Natural killer cell (primary cell): ENCODE measurements at regions not wholly inside any gene's neighbourhood (a gene's known extent, or its start where the extent isn't known, plus 50 kb on each side); places are given as distances from the start of the nearest gene placed in this dataset.
"Not testable (repeated sequence)": the region's sequence is repeated elsewhere in the genome, so short reads cannot be mapped to it uniquely, and the experiment has no call there.

ENCODE experiments used
- ATAC-seq, 3 donors: fragments of 150-1000 bp in 2 of 3; fragments of 200-7000 bp in 1 of 3; cut with Tn5 transposase; 1 replicate in 1 of 3; 2 replicates in 2 of 3; pipeline ENCODE4 v1.10.0; 2021; ENCODE audit warnings: mild to moderate bottlenecking in 2 of 3, moderate library complexity in 2 of 3
- DNase-seq, 2 donors: peaks; one replicate each; pipeline versions ENCODE4 v3.0.0 to v3.0.0-alpha.2; 2013 to 2021; ENCODE audit warnings: mixed read lengths in 1 of 2
- H3K27ac ChIP-seq: one replicate; pipeline ENCODE4 v1.5.1; 2013; ENCODE audit warnings: mild to moderate bottlenecking, low read length
- H3K27me3 ChIP-seq: one replicate; pipeline ENCODE4 v1.6.1; 2013; ENCODE audit warnings: low read length; ENCODE audit not compliant: control insufficient read depth, insufficient read depth
- H3K36me3 ChIP-seq: one replicate; pipeline ENCODE4 v1.6.1; 2013; ENCODE audit warnings: low read length; ENCODE audit not compliant: control insufficient read depth, insufficient read depth
- H3K4me1 ChIP-seq: one replicate; pipeline ENCODE4 v1.6.1; 2013; ENCODE audit warnings: low read length; ENCODE audit not compliant: control insufficient read depth, insufficient read depth
- H3K4me3 ChIP-seq: one replicate; pipeline ENCODE4 v1.5.1; 2013; ENCODE audit warnings: low read length
- H3K9me3 ChIP-seq: one replicate; pipeline ENCODE4 v1.6.1; 2013; ENCODE audit warnings: low read length; ENCODE audit not compliant: control insufficient read depth, insufficient read depth
- H3K27ac Mint-ChIP-seq, 2 donors: one replicate each; pipeline ENCODE4 v1.8.0; 2022; ENCODE audit warnings: mild to moderate bottlenecking in 2 of 2, mixed read lengths in 2 of 2, moderate library complexity in 1 of 2
- H3K27me3 Mint-ChIP-seq, 2 donors: one replicate each; pipeline ENCODE4 v1.8.0; 2022; ENCODE audit warnings: low read depth in 2 of 2, mixed read lengths in 2 of 2
- H3K36me3 Mint-ChIP-seq: one replicate; pipeline ENCODE4 v1.8.0; 2022; ENCODE audit warnings: mixed read lengths
- H3K4me1 Mint-ChIP-seq, 2 donors: one replicate each; pipeline ENCODE4 v1.8.0; 2022; ENCODE audit warnings: mixed read lengths in 2 of 2
- H3K4me3 Mint-ChIP-seq: one replicate; pipeline ENCODE4 v1.8.0; 2022; ENCODE audit warnings: mild to moderate bottlenecking, moderate library complexity, mixed read lengths
- H3K9me3 Mint-ChIP-seq, 2 donors: one replicate each; pipeline ENCODE4 v1.8.0; 2022; ENCODE audit warnings: mixed read lengths in 2 of 2
- WGBS: methylation state at CpG from one replicate; pipeline ENCODE4 v1.1.7; 2013; ENCODE audit warnings: missing lambda C conversion rate; ENCODE audit not compliant: insufficient coverage; 5-methylcytosine and 5-hydroxymethylcytosine counted together
- intact Hi-C: fragments of 100-400 bp; cut with micrococcal nuclease; formaldehyde crosslinking; loops from one replicate; pipeline ENCODE4 v1.14.2; 2022

DNA sequence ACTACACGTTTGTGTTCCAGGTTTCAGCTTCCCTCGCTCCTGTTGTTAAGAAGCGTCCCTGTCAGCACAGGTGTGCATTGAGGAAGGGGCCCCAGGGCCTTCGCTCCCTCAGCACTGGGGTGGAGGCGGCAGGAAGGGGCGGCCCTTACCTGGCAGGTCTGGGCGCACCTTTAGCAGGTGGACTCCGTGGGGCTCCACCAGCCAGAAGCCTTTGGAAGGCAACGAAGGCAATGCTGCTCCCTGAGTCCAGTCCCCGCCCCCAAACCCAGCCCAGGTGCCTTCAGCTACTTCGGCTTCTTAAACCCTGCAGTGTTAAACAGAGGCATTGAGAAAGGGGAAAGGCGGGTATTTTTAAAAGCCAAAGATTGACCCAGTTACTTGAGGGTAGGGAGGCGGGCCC lies 4398.8 kb upstream of the TPTE start:
- H3K36me3 Mint-ChIP-seq, H3K9me3 Mint-ChIP-seq, H3K9me3 ChIP-seq, H3K4me1 Mint-ChIP-seq, H3K36me3 ChIP-seq, ATAC-seq, intact Hi-C loops, H3K4me3 Mint-ChIP-seq, H3K4me3 ChIP-seq, DNase-seq, H3K27me3 Mint-ChIP-seq, H3K27ac ChIP-seq, H3K27me3 ChIP-seq: not testable (repeated sequence)
- peak overlapping the region in 1 of 2 donors; percentile 51 for H3K27ac Mint-ChIP-seq
- 87% methylated on average over 3 of the region's 13 CpGs for WGBS
- H3K4me1 ChIP-seq, result peaks cover 12% of the 10 kb centered on the region

DNA sequence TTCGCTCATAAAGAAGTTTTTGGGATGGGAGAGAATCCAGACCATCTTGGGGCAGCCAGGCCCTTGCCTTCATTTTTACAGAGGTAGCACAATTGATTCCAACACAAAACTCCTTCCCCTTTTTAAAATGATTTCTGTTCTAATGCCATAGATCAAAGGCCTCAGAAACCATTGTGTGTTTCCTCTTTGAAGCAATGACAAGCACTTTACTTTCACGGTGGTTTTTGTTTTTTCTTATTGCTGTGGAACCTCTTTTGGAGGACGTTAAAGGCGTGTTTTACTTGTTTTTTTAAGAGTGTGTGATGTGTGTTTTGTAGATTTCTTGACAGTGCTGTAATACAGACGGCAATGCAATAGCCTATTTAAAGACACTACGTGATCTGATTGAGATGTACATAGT lies 4398.2 kb upstream of the TPTE start:
- H3K4me1 Mint-ChIP-seq, H3K27me3 Mint-ChIP-seq, H3K27ac ChIP-seq, H3K9me3 Mint-ChIP-seq, intact Hi-C loops, H3K9me3 ChIP-seq, DNase-seq, H3K4me3 ChIP-seq, H3K36me3 Mint-ChIP-seq, H3K27me3 ChIP-seq, H3K36me3 ChIP-seq: not testable (repeated sequence)
- peak overlapping the region; percentile 40 for H3K4me3 Mint-ChIP-seq
- peaks cover 12% of the 10 kb centered on the region for H3K4me1 ChIP-seq
- WGBS, result no CpG with 5 or more reads among the region's 6 CpGs
- peak overlapping the region in 1 of 2 donors; percentile 51 for H3K27ac Mint-ChIP-seq
- ATAC-seq, result peak in 2 of 3 donors; percentile 2 to 21

DNA sequence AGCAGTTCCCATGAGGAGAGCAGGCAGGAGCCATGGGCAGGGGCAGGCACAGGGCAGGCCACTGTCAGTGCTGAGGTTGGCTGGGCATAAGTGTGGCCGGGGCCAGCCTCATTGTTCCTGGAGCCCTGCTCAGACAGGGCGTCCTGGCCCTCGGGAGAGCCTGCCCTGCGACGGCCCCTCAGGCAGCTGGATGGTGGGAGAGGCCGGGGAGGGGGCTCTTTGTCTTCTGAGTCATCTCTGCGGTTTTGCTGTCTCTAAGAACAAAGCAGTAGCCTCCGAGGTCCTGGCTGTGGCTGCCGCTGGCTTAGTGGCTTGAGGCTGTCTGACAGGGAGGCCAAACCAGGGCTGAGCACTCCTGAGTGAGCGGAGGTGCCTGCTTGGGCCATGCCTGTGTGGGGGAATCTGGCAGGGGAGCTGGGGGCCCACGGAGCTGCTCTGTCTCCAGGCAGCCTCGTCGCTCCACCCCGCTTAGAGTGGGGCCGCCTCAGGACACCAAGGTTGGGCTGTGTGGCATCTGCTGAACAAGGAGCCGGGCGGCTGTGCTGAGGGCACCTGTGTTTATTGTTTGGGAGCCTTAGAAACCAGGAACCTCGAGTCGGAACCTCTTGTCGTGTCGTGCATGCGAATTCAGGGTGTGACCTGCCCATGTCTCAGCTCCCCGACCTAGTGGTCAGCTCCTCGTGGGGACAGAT lies 4395.7 kb upstream of the TPTE start:
- H3K27ac Mint-ChIP-seq, H3K27me3 Mint-ChIP-seq, H3K27me3 ChIP-seq, H3K36me3 ChIP-seq, H3K27ac ChIP-seq, H3K36me3 Mint-ChIP-seq, H3K9me3 Mint-ChIP-seq, DNase-seq, H3K9me3 ChIP-seq, H3K4me1 Mint-ChIP-seq, H3K4me3 Mint-ChIP-seq, H3K4me3 ChIP-seq, intact Hi-C loops: not testable (repeated sequence)
- WGBS, result 41% methylated on average over 5 of the region's 24 CpGs
- ATAC-seq, result peak in 2 of 3 donors; percentile 30 to 41
- H3K4me1 ChIP-seq, result peaks cover 12% of the 10 kb centered on the region

DNA sequence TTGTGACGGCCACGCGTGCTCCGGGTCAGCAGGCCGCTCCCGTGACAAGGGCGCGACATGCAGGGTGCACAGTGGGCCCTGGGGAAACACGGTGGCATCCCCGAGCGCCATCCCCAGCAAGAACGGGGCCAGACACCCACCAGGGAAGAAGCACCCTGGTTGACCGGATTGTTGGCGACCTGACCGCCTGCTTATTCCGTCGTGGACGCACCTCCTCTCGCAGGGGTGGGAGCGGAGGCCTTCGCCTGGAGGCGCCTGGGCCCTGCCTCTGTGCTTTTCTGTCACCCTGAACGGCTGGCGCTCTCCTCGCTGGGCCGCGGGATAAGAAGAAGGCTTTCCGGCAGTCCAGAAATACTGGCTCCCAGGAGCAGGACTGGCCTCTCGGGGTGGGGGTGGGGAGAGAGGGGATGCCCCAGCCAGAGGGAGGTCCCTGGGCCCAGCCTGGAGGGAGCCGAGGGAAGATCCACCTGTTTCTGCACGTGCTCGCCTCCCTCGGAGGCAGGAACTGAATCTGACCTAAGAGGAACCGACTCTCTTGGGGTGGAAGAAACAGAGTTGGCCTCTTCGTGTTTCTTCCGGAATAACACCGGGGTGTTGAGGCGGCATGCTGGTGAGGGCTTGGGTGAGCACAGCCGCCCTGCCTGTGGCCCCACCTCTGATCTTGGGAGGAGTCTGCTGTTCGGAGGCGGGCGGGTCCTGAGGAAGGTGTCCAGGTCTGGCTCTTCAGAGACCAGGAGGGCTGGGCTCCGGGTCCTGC lies 4394.2 kb upstream of the TPTE start:
- H3K4me3 Mint-ChIP-seq, H3K4me3 ChIP-seq, H3K36me3 ChIP-seq, H3K4me1 Mint-ChIP-seq, H3K27ac ChIP-seq, H3K36me3 Mint-ChIP-seq, DNase-seq, H3K9me3 ChIP-seq, H3K27me3 Mint-ChIP-seq, H3K27ac Mint-ChIP-seq, H3K27me3 ChIP-seq, intact Hi-C loops, H3K9me3 Mint-ChIP-seq: not testable (repeated sequence)
- WGBS, result 88% methylated on average over 12 of the region's 43 CpGs
- ATAC-seq, result peak; percentile 74 to 86 (median 76)
- H3K4me1 ChIP-seq, result peaks cover 12% of the 10 kb centered on the region

DNA sequence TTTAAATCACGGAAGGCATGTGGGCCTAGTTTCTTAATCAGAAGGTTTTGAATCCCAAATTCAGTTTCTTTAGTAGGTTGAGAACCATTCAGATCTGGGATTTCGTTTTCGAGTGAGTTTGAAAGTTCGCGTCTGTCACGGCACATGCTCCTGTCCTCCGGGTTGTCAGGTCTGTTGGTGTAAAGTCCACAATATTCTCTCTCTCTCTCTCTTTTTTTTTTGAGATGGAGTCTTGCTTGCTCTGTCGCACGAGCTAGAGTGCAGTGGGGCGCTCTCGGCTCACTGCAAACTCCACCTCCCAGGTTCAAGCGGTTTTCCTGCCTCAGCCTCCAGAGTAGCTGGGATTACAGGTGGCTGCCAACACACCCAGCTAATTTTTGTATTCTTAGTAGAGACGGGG lies 4390.6 kb upstream of the TPTE start:
- H3K36me3 ChIP-seq, H3K4me3 ChIP-seq, H3K4me1 Mint-ChIP-seq, ATAC-seq, H3K27me3 ChIP-seq, H3K9me3 ChIP-seq, H3K9me3 Mint-ChIP-seq, H3K27ac ChIP-seq, H3K4me1 ChIP-seq, H3K27me3 Mint-ChIP-seq, H3K27ac Mint-ChIP-seq, H3K4me3 Mint-ChIP-seq, DNase-seq, H3K36me3 Mint-ChIP-seq, intact Hi-C loops: not testable (repeated sequence)
- 100% methylated on average over 1 of the region's 13 CpGs for WGBS

DNA sequence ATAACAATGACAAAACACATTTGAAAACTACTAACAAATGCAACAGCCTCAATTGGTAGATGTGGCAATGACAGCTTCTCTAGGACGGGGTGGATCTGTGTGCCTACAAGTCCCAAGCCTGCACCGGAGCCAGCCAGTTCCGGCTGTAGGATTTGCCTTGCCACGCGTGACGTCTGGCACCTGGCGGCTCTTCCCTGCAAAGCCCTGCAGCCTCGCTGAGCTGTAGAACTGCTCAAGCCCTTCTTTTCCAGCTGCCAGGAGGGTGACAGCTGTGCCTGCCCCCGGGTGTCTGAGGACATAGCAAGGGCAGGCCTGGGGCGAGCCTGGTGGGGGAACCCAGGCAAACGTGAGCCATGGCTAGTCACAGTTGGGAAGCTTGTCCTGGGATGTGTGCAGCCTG lies 4388.0 kb upstream of the TPTE start:
- ATAC-seq, H3K27me3 ChIP-seq, H3K27me3 Mint-ChIP-seq, H3K4me3 ChIP-seq, H3K36me3 Mint-ChIP-seq, H3K4me1 Mint-ChIP-seq, H3K27ac Mint-ChIP-seq, H3K9me3 ChIP-seq, DNase-seq, H3K27ac ChIP-seq, H3K9me3 Mint-ChIP-seq, H3K4me1 ChIP-seq, intact Hi-C loops, H3K36me3 ChIP-seq, H3K4me3 Mint-ChIP-seq: not testable (repeated sequence)
- no CpG with 5 or more reads among the region's 11 CpGs for WGBS

- H3K36me3 Mint-ChIP-seq, H3K27me3 ChIP-seq, H3K27ac Mint-ChIP-seq, H3K36me3 ChIP-seq, H3K9me3 ChIP-seq, H3K27ac ChIP-seq, H3K9me3 Mint-ChIP-seq, DNase-seq, intact Hi-C loops, H3K27me3 Mint-ChIP-seq, H3K4me1 ChIP-seq, H3K4me3 ChIP-seq, H3K4me1 Mint-ChIP-seq, ATAC-seq, H3K4me3 Mint-ChIP-seq: not testable (repeated sequence)
- no CpG with 5 or more reads among the region's 22 CpGs for WGBS
Observed at GRCh38 chr21:6133852-6134630, 4387.3 kb upstream of the TPTE start.
